ENCODE measurements at regions not wholly inside any gene's neighbourhood (a gene's known extent, or its start where the extent isn't known, plus 50 kb on each side); places are given as distances from the start of the nearest gene placed in this dataset.
A peak's percentile ranks its signal among the peaks of the same experiment; 100 is the strongest.
"Not testable (repeated sequence)": the region's sequence is repeated elsewhere in the genome, so short reads cannot be mapped to it uniquely, and the experiment has no call there.

DNA sequence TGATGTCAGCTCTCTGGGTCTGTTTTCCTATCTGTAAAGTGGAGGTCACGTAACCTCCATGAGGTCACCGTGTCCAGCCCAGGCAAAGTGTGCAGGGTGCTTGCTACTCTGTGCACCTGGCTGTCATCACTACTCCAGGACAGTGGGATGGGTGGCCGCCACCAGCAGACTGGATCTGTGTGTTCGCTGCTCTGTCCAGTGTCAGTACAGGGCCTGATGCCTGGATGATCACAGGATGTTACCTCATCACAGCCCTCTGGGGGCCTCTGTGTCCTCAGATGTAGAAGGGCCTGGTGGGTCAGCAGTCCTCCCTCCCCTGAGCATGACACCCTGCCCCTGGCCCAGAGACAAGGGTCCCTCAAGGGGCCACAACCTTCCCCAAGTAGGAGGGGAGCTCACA lies 80.0 kb downstream of the KCNJ18 start:
- TF ChIP-seq BACH2 (CRISPR knock-in tag; IDR thresholded peaks at IDR 0.05; ENCODE audit: borderline replicate concordance), result no peak
- TF ChIP-seq, protein P1, sequence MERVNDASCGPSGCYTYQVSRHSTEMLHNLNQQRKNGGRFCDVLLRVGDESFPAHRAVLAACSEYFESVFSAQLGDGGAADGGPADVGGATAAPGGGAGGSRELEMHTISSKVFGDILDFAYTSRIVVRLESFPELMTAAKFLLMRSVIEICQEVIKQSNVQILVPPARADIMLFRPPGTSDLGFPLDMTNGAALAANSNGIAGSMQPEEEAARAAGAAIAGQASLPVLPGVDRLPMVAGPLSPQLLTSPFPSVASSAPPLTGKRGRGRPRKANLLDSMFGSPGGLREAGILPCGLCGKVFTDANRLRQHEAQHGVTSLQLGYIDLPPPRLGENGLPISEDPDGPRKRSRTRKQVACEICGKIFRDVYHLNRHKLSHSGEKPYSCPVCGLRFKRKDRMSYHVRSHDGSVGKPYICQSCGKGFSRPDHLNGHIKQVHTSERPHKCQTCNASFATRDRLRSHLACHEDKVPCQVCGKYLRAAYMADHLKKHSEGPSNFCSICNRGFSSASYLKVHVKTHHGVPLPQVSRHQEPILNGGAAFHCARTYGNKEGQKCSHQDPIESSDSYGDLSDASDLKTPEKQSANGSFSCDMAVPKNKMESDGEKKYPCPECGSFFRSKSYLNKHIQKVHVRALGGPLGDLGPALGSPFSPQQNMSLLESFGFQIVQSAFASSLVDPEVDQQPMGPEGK (CRISPR knock-in tag; IDR thresholded peaks at IDR 0.05; ENCODE audit: borderline replicate concordance), result no peak
- no peak for TF ChIP-seq ZFP3 (CRISPR knock-in tag; IDR thresholded peaks at IDR 0.05)
- TF ChIP-seq TOX (CRISPR knock-in tag; IDR thresholded peaks at IDR 0.05; ENCODE audit: borderline replicate concordance), result no peak
- no peak for TF ChIP-seq ZNF8 (CRISPR knock-in tag; IDR thresholded peaks at IDR 0.05)
- TF ChIP-seq RARB (CRISPR knock-in tag; IDR thresholded peaks at IDR 0.05), result no peak
- no peak for TF ChIP-seq ISL1 (CRISPR knock-in tag; IDR thresholded peaks at IDR 0.05)
- TF ChIP-seq TCF4 (CRISPR knock-in tag; IDR thresholded peaks at IDR 0.05; ENCODE audit: borderline replicate concordance), result no peak
- no peak for TF ChIP-seq CSDC2 (CRISPR knock-in tag; IDR thresholded peaks at IDR 0.05)
- no peak for TF ChIP-seq ZC3H10 (CRISPR knock-in tag; IDR thresholded peaks at IDR 0.05)
- TF ChIP-seq, protein P2, sequence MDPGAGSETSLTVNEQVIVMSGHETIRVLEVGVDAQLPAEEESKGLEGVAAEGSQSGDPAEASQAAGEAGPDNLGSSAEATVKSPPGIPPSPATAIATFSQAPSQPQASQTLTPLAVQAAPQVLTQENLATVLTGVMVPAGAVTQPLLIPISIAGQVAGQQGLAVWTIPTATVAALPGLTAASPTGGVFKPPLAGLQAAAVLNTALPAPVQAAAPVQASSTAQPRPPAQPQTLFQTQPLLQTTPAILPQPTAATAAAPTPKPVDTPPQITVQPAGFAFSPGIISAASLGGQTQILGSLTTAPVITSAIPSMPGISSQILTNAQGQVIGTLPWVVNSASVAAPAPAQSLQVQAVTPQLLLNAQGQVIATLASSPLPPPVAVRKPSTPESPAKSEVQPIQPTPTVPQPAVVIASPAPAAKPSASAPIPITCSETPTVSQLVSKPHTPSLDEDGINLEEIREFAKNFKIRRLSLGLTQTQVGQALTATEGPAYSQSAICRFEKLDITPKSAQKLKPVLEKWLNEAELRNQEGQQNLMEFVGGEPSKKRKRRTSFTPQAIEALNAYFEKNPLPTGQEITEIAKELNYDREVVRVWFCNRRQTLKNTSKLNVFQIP (CRISPR knock-in tag; IDR thresholded peaks at IDR 0.05; ENCODE audit: borderline replicate concordance, low read depth), result no peak
- no peak for TF ChIP-seq OSR1 (CRISPR knock-in tag; IDR thresholded peaks at IDR 0.05)
- no peak for TF ChIP-seq ZFP30 (CRISPR knock-in tag; IDR thresholded peaks at IDR 0.05)
- no peak for ATAC-seq

DNA sequence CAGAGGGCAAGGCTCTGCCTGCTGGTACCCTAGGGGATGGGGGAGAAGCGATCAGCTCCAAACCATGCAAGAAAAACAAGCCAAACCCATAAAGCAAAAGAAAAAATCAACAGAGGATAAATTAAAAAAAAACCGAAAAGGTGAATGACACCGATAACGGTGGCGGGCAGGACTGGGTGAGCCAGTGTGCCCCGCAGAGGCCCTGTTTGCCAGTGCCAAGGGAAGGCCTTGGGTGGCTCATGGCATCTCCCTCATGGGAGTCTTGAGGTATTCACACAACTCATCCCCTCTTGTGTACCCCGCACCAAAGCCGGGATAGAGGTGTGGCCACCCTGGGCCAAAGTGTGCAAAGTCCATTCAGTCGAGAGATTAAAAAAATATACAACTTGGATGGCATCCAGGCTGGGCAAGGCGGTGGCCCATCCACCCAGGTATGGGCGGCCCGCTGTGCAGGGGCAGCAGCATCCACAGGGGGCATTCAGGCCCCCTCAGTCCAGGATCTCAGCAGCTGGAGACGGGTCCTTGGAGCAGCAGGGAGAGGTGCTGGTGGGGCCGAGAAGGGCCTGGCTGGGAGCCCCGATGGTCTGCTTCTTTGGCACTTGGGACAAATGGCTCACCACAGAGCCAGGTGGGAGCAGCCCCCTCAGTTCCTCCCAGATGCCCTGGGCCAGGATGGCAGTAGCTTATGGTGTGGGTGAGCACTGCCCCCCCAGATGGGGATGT lies 80.8 kb downstream of the KCNJ18 start:
- not testable (repeated sequence) for ATAC-seq

DNA sequence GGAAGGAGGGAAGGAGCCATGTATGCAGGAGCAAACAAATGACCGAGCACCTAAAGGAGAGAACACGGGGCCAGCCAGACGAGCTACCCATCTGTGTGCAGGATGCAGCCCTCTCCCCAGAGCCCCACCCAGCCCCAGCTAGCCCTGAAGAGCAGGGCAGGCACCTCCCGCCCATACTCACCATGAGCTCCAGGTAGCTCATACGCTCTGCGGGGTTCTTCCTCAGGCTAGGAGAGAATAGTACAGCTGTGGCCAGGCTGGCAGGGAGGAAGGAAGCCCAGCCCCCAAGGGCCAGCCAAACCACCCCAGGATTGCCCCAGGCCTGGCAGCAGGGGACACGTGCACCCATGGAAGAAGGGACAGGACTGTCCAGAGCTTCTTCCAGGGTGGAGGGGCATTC lies 81.9 kb downstream of the KCNJ18 start:
- TF ChIP-seq, protein P3, sequence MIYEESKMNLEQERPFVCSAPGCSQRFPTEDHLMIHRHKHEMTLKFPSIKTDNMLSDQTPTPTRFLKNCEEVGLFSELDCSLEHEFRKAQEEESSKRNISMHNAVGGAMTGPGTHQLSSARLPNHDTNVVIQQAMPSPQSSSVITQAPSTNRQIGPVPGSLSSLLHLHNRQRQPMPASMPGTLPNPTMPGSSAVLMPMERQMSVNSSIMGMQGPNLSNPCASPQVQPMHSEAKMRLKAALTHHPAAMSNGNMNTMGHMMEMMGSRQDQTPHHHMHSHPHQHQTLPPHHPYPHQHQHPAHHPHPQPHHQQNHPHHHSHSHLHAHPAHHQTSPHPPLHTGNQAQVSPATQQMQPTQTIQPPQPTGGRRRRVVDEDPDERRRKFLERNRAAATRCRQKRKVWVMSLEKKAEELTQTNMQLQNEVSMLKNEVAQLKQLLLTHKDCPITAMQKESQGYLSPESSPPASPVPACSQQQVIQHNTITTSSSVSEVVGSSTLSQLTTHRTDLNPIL (CRISPR knock-in tag; IDR thresholded peaks at IDR 0.05; ENCODE audit: low read depth), result no peak
- TF ChIP-seq ZFP3 (CRISPR knock-in tag; IDR thresholded peaks at IDR 0.05), result no peak
- no peak for TF ChIP-seq ESRRG (CRISPR knock-in tag; IDR thresholded peaks at IDR 0.05)
- no peak for TF ChIP-seq PPARA (CRISPR knock-in tag; IDR thresholded peaks at IDR 0.05; ENCODE audit: borderline replicate concordance)
- TF ChIP-seq ZFP30 (CRISPR knock-in tag; IDR thresholded peaks at IDR 0.05), result no peak
- no peak for TF ChIP-seq ZNF70 (CRISPR knock-in tag; IDR thresholded peaks at IDR 0.05)
- TF ChIP-seq ARNTL (CRISPR knock-in tag; IDR thresholded peaks at IDR 0.05; ENCODE audit: borderline replicate concordance, low read depth), result no peak
- TF ChIP-seq, protein P2 (CRISPR knock-in tag; IDR thresholded peaks at IDR 0.05; ENCODE audit: borderline replicate concordance, low read depth), result no peak
- no peak for TF ChIP-seq OSR1 (CRISPR knock-in tag; IDR thresholded peaks at IDR 0.05)
- ATAC-seq, result no peak

DNA sequence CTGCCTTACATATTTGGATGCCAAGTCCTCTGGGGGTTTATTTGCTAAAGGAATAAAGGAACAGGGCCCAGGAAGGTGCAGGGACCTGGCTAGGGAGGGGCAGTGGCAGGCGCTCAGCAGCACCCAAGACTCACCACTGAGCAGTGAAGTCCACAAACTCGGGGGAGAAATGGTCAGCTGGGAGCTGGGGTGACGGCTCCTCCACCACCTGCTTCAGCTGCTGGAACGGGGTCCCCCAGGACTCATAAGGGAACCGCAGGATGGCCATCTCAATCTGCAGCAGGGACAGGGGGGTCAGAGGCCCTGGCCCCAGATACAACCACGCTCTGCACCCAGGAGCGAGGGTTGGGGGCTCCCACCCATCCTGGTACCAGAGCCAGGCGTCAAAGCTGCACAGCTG lies 83.2 kb downstream of the KCNJ18 start:
- not testable (repeated sequence) for ATAC-seq

DNA sequence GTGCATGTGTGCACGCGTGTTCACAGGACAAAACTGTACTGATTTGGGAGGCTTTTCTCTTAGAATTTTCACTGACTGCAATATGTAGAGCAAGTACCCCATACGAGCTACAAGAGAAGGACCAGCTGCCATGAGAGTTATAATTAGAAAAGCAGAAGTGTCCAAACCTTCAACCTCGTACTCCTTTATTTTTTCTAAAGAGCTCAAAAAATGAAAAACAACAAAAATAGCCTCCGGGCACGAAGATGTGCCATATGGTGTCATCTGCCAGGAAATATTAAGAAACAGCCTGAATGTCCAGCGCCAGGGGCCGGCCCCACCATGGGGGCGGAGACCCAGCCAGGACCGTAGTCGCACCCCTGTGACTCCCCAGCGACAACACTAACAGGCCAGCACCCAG lies 84.6 kb downstream of the KCNJ18 start:
- ATAC-seq, result not testable (repeated sequence)

DNA sequence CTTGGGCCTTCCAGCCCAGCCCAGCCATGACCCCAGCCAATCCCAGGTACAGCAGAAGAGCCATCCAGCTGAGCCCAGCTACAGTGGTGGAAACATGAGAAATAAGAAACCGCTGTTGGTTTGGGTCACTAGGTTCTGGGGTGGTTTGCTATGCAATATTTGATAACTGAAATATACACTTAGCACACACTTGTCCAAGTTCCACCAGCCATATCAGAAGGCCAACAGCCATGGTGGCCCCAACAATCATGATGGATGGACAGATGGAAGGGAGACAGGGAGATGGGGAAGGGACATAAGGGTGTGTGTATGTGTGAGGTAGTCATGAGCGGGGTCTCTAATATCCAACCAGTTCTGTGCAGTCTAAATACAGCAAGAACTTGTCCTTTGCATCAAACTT lies 86.5 kb downstream of the KCNJ18 start:
- ATAC-seq, result not testable (repeated sequence)

DNA sequence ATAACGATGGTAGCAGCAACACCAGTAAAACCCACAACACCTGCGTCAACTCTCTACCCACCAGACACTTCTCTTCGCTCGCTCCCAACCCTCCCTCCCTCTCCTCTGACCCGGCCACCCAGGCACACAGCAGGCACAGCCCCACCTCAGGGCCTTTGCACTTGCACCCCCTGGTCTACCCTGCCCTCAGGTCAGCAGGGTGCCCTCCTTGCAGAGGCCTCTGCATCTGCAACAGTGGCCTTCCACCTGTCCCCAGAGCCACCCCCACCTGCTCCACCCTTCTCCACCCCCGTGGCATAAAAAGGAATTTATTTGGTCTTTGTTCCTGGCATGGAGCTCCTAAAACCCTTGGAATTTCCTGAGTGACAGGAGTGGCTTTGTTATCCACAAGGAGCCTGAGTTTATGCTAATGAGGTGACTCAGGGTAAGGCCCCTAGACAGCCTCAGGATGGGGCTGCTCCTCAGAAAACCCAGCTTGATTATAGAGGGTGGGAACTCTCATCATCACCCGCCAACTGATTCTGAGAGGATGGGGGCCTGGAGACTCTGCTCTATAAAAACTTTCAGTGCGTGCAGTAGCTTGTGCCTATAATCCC lies 88.1 kb downstream of the KCNJ18 start:
- ATAC-seq, result peak; percentile 28; the same call in 2 of the 3 replicates

DNA sequence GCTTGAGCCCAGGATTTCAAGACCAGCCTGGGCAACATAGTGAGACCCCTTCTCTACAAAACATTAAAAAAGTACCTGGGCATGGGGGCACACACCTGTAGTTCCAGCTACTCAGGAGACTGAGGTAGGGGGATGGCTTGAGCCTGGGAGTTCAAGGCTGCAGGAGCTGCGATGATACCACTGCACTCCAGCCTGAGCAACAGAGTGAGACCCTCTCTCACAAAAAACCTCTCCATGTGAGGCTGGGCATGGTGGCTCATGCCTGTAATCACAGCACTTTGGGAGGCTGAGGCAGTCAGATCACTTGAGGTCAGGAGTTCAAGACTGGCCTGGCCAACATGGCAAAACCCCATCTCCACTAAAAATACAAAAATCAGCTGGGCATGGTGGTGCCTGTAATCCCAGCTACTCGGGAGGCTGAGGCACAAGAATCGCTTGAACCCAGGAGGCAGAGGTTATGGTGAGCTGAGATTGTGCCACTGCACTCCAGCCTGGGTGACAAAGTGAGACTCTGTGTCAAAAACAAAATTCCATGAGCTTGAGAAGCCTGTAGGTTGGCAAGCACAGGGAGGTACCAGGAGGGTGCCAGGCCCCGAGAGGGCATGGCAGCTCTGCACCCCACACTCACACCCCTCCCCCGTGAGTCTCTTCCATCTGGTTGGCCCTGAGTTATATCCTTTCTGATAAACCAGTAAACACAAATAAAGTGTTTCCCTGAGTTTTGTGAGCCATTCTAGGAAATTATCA lies 88.8 kb downstream of the KCNJ18 start:
- ATAC-seq, result not testable (repeated sequence)

DNA sequence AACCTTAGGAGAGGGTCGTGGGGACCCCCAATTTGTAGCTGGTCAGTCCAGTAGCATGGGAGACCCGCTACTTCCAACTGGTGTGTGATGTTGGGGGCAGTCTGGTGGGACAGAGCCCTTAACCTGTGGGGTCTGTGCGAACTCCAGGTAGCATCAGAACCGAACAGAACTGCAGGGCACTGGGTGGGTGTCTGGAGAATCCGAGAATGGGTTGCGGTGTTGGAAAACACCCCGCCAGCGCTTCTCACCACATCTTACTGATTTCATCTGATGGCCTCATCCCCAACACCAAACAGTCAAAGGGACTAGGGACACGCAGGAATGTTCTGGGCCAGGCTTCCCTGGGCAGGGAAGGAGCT lies 89.3 kb downstream of the KCNJ18 start:
- not testable (repeated sequence) for ATAC-seq

DNA sequence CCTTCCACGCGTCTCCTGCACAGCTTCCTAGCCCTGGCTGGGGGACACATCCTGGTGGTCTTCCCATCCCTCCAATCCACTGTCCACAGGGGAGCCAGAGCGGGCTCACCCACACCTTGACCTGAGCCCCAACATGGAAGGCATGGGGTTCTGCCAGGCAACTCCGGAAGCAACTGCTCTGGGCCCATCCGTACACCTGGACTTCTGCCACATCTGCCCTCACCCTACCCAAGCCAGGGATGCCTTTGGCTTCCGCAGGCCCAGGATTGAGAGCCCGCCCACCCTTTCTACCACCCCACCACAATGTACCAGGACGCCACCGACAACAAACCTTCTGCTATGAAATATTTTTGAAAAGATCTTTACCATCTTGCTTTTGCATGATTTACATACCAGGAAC lies 89.8 kb downstream of the KCNJ18 start:
- not testable (repeated sequence) for ATAC-seq

DNA sequence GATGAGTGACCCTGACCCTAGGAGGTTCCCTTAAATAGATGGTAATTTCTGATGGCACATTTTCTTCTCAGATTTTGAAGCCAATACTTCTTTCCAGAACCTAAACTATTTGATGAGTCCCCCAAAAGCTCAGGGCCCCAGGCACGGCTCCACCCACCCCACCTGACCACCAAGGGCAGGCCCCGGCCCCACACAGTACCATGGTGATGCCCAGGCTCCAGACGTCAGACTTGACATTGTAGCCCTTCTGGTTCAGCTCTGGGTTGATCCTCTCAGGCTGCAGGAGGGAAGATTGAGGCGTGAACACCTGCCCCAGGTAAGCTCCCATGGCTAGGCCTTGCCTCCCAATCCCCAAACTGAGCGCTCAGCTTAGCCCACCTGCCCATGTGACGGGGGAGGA lies 90.3 kb downstream of the KCNJ18 start:
- ATAC-seq, result not testable (repeated sequence)

Measured in SK-N-SH treated with all-trans-retinoic acid at 6 μM for 48 hours (cell line).